GM20000 (cell line): ENCODE measurements at regions not wholly inside any gene's neighbourhood (a gene's known extent, or its start where the extent isn't known, plus 50 kb on each side); places are given as distances from the start of the nearest gene placed in this dataset.
"Not testable (repeated sequence)": the region's sequence is repeated elsewhere in the genome, so short reads cannot be mapped to it uniquely, and the experiment has no call there.

Experiments used
- DNase-seq: peaks from one replicate; pipeline ENCODE4 v3.0.0; 2012; ENCODE audit warnings: low spot score

DNA sequence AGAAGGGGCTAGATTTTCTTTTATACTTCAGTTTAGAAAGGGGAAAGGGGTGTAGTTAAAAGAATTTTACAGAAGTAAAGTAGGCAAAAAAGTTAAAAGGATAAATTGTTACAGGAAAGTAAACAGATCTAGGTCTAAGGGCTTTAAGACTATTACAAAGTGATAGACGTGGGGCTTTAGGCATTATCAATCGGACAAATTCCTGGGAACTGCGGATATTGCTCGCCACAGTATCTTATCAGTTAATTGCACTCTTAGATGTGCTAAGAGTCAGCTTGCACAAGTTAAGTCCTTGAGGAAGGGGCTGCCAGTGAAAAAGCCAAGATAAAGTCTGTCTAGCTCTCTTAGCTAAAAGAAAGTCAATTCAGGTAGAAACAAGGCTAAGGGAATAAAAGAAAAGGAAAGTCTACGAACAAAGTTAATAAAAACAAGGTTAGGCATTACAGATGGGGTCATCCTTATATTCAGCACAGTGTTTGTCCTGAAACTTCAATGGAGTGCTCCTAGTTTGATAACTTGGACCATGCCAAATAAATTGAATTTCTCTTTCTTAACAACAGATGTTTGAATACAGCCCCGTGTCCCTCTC is 125.4 kb downstream of the ART5 start:
- DNase-seq: not testable (repeated sequence)

DNA sequence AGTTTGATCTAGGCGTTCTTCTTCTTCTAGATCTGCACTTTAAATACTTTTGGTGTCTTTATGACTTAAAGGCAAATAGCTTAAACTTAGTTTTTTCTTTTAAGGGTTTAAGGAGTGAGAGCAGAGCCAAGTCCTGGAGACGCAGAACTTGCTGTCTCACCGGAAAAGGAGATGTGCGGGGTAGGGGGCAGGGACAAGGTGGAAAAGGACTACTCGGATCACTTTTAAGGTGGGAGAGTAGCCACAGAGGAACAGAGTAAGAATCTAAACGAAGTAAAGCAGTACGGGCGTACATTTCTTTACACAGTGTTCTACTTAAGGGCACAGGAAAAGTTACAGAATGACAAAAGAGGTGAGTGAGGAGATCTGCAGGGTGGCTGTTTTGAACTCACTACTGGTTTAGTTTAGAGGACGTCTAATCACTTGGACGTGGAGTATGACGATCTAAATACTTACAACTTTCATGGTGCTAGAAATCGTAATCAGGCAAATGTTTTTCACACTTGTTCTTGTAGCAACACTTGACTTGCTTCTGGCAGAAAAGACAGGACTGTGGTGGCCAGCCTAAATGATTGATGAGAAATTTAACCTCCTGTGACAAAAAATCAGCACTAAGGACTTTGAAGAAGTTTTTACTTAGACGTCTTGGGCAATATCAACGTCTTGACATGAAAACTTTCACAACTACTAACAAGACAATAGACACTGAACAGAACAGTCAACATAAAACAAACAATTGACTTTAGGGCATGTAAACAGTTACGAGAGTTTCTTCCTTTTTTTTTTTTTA is 127.0 kb downstream of the ART5 start:
- DNase-seq: not testable (repeated sequence)

DNA sequence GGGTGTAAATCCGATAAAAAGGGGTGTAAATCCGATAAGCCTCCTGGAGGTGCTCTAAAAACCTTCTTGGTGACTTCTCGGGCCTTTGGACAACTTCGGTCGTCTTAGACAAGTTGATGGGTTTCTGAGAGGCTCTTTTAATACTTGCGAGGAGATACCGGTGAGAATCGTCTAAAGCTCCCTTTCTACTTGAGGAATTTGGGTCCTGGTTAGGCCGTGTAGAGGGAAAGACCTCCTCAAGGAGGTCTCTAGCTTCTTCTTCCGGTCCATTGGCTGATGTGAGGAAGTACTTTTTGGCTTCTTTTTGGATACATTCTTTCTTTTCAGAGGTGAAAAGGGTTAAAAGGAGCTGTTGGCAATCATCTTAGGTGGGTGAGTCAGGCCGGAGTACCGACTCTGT is 128.5 kb downstream of the ART5 start:
- not testable (repeated sequence) for DNase-seq

DNA sequence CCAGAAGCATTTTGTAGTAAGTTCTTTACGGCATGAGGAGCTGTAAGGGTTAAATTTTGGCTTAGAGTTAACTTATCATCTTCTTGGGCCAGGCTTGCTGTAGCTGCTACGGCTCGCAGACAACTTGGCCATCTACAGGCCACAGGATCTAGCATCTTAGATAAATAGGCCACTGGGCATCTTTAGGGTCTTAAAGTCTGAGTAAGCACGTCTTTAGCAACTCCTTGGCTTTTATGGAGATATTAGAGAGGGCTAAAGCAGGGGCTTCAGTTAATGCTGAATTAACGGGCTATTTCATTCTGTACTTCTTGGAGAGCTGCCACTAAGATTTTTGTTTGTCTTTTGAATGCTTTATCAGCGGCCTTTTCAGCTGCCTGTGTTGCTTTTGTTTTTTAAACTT is 129.0 kb downstream of the ART5 start:
- DNase-seq: not testable (repeated sequence)

DNA sequence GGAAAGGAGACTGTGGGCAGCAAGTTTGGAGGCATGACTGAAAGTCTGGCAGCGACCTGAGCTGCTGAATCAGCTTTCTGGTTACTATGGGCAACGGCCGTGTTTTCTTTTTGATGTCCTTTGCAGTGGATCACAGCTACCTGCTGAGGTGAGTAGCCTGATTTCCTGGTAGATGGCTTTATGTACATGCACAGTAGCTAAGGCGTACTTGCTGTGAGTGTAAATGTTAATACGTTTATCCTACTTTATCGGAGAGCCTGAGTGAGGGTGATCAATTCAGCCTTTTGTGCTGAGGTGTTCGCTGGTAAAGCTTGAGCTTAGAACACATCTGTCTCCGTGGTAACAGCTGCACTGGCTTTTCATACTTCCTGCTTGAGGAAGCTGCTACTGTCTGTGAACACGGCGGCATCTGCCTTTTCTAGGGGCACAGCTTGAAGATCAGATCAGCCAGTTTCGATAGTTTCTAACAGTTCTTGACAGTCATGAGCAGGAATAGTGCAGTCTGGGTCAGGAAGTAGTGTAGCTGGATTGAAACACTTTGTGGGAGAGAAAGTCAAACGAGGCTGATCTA is 129.6 kb downstream of the ART5 start:
- not testable (repeated sequence) for DNase-seq

DNA sequence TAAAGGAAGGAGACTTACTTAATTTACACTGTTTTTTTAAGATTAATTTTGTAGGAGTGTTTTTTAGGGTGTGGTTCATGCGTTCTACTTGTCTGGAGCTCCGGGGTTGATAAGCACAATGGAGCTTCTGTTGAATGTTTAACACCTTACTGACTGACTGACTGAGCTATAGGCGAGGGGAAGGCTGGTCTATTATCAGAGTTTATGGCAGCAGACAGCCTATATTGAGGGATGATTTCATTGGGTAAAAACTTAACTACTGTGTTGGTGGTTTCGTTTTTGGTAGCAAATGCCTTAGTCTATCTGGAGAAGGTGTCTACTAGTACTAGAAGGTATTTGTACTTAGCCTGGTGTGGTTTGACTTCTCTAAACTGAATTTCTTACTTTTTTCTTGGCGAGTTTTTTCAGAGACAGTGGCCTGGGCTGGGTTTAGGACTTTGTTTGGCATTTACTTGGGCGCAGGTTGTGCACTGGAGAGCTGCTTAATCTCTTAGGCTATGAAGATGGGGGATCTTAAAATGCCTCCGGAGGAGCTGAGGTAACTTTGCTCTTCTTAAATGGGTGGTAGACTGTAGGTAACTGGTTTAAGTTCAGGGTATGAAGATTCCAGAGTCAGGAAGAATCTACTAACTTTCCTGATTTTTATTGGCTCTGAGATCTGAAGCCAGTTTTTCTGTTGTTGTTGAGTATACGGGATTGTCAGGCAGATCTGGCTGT is 130.2 kb downstream of the ART5 start:
- not testable (repeated sequence) for DNase-seq

DNA sequence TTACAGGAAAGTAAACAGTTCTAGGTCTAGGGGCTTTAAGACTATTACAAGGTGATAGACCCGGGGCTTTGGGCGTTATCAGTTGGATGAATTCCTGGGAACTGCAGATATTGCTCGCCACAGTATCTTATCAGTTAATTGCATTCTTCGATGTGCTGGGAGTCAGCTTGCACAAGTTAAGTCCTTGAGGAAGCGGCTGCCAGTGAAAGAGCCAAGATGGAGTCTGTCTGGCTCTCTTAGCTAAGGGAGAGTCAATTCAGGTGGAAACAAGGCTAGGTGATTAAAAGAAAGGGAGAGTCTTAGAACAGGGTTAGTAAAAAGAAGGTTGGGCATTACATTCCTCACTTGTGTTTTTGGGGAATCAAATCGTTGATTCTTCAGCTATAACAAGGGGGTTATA is 130.6 kb upstream of the ZNF195 start:
- not testable (repeated sequence) for DNase-seq

DNA sequence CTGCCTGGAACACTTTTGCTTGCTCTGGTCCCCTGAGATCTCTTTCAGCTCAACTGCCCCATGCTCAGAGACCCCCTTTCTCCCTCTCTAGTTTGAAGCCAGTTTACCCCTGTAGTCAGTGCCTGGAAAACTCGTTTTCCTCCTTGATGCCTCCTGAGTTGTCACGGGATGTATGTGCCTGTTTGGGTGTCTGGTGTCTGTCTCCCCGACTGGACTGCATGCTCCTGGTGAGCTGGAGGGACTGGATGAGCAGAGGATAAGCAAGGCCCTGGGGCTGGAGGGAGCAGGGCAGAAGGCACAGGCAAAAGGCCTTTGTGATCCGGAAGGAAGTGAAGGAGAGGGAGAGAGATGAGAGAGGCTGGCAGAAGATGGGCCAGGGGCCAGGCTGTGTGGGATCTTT is 120.3 kb upstream of the ZNF195 start:
- DNase-seq: not testable (repeated sequence)

DNA sequence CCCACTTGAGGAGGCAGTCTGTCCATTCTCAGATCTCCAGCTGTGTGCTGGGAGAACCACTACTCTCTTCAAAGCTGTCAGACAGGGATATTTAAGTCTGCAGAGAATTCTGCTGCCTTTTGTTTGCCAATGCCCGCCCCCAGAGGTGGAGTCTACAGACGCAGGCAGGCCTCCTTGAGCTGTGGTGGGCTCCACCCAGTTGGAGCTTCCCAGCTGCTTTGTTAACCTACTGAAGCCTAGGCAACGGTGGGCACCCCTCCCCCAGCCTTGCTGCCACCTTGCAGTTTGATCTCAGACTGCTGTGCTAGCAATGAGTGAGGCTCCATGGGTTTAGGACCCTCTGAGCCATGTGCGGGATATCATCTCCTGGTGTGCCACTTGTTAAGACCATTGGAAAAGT is 119.4 kb upstream of the ZNF195 start:
- not testable (repeated sequence) for DNase-seq

DNA sequence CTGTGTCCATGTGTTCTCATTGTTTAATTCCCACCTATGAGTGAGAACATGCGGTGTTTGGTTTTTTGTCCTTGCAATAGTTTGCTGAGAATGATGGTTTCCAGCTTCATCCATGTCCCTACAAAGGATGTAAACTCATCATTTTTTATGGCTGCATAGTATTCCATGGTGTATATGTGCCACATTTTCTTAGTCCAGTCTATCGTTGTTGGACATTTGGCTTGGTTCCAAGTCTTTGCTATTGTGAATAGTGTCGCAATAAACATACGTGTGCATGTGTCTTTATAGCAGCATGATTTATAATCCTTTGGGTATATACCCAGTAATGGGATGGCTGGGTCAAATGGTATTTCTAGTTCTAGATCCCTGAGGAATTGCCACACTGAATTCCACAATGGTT is 114.2 kb upstream of the ZNF195 start:
- DNase-seq: not testable (repeated sequence)

DNA sequence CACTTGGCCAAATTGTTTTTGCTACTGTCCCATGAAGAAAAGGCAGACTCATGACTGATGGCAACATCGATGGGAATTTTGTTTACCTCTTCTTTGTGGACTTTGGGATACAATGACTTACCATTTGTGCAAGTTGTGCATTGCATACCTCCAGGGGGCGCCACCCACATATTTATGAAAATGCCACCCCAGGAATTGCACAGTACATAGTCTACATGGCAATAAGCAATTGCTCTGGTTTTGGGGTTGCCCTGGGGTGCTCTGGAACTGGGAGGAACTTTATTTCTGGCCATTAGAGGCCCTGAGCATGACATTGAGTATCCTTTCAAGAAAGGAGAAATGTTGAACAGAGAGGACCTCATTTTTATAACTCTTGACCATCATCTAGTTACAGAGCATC is 109.1 kb upstream of the ZNF195 start:
- not testable (repeated sequence) for DNase-seq

DNA sequence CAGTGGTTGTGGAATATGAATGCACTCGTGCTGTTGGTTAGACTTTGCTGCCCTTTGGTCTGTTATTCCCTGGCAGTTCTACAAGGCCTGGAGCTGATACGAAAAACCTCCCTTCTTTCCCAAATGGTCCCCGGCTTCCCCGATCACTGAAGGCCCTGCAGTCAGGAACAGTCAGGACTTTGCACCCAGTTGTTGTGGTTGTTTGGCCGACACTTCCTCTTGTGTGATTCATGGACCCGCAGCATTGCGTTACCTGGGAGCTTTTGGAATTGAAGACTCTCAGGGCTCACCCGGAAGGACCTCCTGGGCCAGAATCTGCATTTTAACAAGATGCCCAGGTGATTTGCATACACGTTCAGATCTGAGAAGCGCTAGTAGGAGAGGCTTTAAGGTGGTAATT is 106.8 kb upstream of the ZNF195 start:
- DNase-seq: not testable (repeated sequence)

DNA sequence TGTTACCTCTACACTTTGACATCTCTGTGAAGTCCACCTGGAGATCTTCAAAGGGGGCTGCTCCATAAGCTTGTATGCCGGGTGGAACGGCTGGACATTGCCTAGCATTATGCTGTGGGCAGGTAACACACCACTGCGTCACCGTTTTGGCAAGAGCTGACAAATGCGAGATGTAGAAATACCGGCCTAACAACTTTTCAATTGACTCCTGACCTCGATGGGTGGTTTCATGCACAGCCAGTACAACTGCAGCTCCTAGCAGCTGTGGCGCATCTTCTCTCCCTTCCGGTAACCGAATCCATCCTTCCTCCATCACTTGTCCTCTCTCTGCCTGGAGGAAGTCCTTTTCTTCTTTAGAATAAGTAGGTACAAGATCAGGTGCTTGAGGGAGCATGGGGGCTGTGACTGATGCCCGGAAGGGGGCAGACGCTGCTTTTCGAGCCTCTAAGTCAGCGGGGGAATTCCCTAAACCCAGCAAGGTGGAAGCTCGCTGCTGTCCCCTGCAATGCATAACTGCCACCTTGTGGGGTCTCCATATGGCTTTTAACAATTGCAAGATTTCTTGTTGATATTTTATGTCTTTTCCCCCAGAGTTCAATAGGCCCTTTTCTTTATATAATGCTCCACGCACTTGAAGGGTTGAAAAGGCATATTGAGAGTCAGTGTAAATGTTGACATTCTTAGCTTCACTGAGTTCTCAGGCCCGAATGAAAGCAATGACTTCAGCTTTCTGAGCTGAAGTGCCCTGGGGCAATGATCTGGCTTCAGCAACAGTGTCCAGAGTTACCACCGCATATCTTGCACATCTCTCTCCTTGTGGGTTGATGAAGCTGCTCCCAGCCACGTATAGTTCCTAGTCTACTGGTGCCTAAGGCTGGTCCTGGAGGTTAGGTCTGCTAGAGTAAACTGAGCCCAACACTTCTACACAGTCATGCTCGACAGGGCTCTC is 98.3 kb upstream of the ZNF195 start:
- not testable (repeated sequence) for DNase-seq

DNA sequence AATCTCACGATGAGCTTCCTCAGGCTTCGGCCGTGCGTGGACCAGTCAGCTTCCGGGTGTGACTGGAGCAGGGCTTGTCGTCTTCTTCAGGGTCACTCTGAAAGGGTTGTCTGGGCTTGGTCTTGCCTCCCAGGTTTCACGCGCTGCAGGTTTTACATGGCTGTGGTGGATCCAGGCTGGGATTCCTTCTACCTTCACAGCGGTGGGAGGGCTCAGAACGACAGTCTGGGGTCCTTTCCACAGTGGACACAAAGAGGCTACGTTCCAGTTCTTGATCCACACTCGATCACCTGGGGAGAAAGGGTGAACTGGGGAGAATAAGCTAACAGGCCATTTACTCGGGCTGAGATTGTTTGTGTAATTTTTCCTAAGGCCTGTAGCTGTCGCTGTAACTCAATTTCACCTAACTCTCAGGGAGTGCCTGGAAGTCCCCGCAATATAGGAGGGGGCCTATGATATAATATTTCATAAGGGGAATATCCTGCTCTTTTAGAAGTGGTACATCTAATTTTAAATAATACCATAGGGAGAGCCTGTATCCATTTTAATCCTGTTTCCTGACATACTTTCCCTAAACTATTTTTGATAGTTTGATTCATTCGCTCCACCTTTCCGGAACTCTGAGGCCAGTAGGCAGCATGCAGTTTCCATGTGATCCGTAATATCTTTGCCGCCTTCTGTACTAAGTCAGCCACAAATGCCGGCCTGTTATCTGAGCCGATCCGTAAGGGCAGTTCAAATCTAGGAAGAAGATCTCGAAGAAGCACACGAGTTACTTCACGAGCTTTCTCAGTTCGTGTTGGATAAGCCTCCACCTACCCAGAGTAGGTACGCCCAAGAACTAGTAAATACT is 97.4 kb upstream of the ZNF195 start:
- not testable (repeated sequence) for DNase-seq

DNA sequence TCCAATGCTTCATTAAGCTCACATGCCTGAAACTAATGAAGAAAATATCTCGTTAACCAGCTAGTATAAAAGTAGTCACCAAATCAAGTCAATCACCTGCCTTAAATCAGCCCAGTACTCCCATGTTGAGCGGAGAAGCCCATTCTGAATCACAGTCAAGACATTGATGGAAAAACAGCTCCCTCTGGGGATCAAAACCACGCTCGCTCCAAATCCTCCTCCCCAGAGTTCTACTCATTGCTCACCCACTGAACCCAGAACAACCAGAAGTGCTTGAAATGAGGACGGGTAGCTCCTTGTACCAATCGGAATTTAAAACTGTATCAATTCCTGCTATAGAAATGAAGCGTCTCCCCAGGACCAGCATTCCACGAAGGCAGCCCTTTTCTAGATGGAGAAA is 90.0 kb upstream of the ZNF195 start:
- DNase-seq: not testable (repeated sequence)

DNA sequence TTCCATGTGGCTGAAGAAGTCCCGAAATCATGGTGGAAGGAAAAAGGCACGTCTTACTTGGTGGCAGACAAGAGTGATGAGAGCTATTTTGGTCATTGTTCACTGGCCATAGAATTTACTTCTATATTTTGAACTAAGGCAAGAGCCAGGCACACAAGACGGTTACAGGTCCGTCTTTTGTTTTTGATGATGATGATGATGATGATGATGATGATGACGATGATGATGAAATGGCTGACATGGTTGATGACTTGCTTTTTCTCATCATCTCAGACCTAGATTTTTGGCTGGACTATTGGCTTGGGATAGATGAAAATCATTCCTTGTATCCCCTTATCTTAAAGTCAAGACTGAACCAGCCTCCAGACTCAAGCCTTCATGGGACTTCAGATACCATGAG is 88.7 kb upstream of the ZNF195 start:
- not testable (repeated sequence) for DNase-seq

DNA sequence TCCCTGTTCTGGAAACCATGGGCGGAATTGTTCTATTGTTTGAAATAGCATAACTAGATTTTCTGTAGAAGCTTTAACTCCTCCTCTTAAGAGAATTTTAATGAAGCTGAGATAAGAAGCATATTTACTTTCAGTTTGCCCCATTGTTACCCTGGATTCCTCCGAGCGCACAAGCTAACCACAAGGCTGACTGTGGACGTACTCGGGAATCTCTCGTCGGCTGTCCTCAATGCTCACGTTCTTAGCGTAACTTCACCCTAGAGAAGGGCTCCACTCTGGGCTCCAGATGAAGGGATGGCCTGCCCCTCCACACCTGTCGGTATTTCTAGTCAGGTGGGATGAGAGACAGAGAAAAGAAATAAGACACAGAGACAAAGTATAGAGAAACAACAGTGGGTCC is 76.7 kb upstream of the ZNF195 start:
- DNase-seq: not testable (repeated sequence)
